GM18511 (cell line): ENCODE measurements at regions not wholly inside any gene's neighbourhood (a gene's known extent, or its start where the extent isn't known, plus 50 kb on each side); places are given as distances from the start of the nearest gene placed in this dataset.

ENCODE experiments used
- ATAC-seq: cut with Tn5 transposase; IDR thresholded peaks from one replicate; pipeline ENCODE4 v1.9.1; 2021; ENCODE audit warnings: mild to moderate bottlenecking, moderate library complexity; ENCODE audit not compliant: unreplicated experiment

DNA sequence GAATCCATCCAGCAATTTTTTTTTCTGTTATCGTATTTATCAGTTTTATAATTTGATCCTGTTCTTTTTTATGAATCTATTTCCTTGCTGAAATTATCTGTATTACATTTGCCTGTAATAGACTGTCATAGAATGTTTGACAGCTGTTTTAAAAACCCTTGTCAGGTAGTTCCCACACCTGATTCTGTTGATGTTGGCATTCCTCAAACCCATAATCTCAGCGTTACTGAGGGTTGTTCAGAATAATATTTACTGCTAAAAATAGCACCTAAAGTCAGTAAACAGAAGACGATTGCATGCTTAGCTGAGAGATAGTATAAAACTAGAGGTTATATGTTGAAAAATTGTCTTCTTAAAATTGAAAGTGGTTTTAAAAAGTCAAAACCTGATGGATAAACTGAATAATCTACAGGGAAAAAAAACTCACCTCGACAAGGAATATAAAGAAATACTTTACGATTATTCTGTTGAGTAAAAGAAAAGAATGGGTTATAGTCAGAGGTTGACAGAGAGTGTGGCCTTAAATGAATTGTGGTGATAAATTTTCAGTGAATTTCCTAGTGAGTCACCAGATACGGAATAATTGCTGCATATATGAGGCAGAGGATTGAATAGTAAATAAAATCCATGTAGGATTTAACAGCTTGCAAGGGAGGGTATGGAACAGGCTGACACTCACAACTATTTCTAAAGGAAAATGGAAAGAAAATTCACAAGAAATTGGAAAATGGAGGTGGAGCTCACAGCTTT is 824.1 kb upstream of the IGFBP3 start:
- ATAC-seq, result no peak

GRCh38 chr7:46742601-46743000 is 821.5 kb upstream of the IGFBP3 start:
- ATAC-seq, result no peak

DNA sequence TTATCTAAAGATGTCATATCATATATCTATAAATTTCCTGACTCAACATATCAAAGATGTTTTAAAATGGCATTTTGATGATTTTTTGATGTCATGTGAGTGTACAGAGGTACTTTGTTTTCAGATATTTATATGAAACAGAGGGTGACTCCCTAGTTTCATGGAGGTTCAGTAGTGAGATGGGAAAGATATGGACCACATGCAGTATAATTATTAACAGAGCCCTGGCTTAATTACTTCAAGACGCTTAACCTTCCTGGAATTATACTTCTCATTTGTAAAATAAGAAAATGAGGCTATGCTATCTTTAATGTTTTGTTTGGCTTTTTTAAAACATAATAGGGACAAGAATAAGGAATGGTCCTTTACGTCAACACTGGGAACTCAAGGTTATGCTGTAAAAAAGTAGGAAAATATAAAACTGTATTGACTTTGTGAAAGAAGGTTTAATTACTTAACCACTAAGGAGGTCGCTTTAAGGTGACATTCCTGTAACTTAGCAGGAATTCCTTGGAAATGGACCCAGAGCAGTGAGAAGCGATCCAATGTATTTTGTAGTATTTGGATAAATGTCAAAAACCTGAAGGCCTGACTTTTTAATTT is 821.0 kb upstream of the IGFBP3 start:
- no peak for ATAC-seq

DNA sequence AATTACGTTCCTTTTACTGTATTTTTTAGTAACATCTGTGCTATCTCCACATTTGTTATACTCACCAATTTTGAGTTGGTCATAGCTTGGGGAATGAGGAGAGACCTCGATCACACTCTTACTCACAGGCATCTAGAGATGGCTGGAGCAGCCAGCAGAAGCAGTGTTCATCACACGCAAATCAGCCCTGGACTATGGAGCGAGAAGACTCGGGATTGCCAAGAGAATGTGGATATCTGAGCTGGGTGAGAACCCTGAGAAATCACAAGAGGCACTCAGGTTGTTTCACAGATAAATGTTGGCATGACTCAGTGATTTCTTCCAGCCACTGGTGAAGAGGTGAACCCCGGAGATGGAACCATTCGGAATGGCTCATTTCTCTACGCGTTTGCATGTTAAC is 820.1 kb upstream of the IGFBP3 start:
- ATAC-seq, result no peak

- no peak for ATAC-seq
These were observed 818.6 kb upstream of the IGFBP3 start for GRCh38 chr7:46739518-46740234.

DNA sequence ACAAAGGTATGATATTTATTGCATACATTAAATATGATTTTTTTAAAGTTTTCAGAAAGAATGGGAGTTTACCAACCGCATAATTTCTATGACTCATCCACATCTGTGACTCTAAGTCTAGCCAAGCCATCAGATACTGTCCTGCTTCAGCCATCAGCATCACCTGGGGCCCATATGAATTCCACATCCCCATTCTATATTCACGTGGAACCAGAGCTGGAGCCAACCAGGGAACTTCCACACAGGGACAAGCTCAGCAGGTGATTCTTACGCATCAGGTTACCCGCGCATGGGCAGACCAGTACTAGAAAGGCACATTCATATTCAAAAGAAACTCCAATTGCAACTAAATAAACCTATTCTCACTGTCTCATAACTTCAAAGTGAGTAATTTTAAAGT is 817.7 kb upstream of the IGFBP3 start:
- ATAC-seq, result no peak

GRCh38 chr7:46738165-46738564 is 817.1 kb upstream of the IGFBP3 start:
- ATAC-seq, result no peak

- ATAC-seq, result no peak
These were observed 804.8 kb upstream of the IGFBP3 start for GRCh38 chr7:46725838-46726237.

DNA sequence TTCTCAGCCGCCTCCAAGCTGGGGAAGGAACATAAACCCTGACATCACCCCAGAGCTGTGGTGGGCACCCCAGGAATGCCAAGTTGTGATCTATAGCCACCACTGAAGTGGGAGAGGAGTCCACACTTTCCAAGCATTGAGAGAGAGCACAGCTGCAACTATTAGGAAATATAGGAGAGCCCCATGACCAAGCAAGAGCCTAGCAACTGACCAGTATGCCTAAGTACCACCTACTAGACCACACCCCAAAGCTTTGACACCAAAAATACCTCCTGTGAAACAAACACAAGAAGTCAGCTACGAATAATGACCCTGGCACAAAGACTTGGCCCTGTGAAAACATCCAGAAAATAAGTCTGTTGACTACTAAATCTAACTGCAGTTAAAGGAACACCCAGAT is 804.1 kb upstream of the IGFBP3 start:
- no peak for ATAC-seq

- ATAC-seq, result no peak
These were observed 802.7 kb upstream of the IGFBP3 start for GRCh38 chr7:46723742-46724141.

- ATAC-seq, result no peak
These were observed 801.9 kb upstream of the IGFBP3 start for GRCh38 chr7:46723003-46723402.

DNA sequence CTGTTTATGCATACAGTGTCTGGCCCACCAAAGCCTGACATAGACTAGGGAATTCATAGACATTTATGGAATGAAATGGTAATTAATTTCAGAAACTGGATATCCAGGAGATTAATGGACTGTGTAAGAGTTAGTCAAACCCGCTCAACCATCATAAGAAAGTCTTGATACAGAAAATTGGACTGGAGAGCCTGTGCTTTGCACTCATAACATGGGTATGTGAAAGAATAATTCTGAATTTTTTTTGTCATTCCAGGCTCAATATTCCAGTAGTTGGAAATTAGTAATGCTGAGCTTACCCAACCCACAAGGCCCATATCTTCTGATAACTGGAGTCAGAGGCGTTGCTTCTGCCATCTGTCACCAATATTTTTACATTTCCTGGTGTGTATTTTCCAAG is 799.7 kb upstream of the IGFBP3 start:
- no peak for ATAC-seq

GRCh38 chr7:46719616-46720015 is 798.5 kb upstream of the IGFBP3 start:
- ATAC-seq, result no peak

GRCh38 chr7:46716926-46717325 is 795.9 kb upstream of the IGFBP3 start:
- no peak for ATAC-seq

- no peak for ATAC-seq
These were observed 794.5 kb upstream of the IGFBP3 start for GRCh38 chr7:46715579-46715978.

- no peak for ATAC-seq
These were observed 793.8 kb upstream of the IGFBP3 start for GRCh38 chr7:46714904-46715303.

GRCh38 chr7:46713868-46714596 is 793.0 kb upstream of the IGFBP3 start:
- ATAC-seq, result no peak

- ATAC-seq, result no peak
These were observed 789.9 kb upstream of the IGFBP3 start for GRCh38 chr7:46710927-46711326.

DNA sequence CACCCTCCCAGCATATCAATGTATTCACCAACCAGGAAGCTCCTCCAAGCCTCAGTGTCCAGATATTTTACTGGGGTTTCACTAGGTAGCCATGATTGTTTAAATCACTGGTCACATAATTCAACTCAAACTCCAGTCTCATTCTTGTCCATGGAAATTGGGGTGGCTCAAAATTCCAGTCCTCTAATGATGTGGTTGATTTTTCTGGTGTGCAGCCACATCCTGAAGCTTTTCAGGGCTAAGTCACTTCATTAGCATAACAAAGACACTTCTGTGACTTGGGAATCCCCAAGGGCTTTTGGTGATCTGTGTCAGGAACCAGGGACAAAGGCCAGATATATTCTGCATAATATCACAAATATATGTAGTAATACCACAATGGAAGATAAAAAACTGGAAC is 786.9 kb upstream of the IGFBP3 start:
- no peak for ATAC-seq

DNA sequence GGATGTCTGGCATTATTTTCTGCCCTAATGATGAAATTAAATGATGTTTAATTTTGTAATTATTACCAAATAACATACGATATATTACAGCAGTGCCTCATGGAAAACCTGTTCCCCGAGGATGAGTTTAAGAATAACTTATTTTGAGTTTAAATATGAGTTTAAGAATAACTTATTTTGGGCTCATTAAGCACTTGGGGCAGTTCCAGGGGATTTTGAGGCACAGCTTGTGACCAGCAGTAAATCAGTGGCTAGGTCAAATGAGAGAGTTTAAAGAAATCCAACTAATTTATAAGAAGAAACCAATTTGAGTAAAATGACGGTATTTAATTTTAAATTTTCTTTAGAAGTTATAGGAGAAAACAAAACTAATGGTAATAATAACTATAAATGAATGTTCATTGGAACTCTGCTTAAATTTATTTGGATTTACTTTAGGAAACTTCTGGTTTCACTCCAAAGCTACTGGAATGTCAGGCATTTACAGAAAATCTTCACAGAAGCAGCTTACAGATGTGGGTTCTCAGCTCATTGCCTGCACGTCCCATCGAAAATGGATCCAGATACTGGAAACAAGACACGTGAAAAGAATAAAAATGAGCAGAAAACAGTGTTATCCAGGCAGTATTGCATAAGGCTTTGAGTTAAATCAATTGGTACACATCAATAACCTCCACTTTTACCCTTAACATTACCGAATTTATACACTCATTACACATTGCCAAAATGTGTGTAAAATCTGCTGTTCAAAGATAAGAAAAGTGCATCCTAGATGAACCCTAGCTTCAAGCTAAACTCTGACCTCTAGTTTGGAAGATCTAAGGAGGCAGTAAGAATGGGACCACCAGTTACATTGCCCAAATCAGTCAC is 784.5 kb upstream of the IGFBP3 start:
- no peak for ATAC-seq

- no peak for ATAC-seq
These were observed 775.7 kb upstream of the IGFBP3 start for GRCh38 chr7:46696741-46697140.
